Activated CD8-positive, alpha-beta memory T cell treated with anti-CD3 and anti-CD28 coated beads for 36 hours (primary cell): ENCODE measurements at regions not wholly inside any gene's neighbourhood (a gene's known extent, or its start where the extent isn't known, plus 50 kb on each side); places are given as distances from the start of the nearest gene placed in this dataset.

ENCODE experiments used
- CTCF ChIA-PET: fragments of 350-600 bp; sonication (Branson Sonifier 250); formaldehyde crosslinking; loops from one replicate; lab custom pipeline; 2021; ENCODE audit warnings: antibody characterized with exemption; lab: Charles Lee
- POLR2A ChIA-PET: fragments of 350-600 bp; sonication (Branson Sonifier 250); formaldehyde crosslinking; loops from one replicate; lab custom pipeline; 2021; ENCODE audit warnings: antibody characterized with exemption; lab: Charles Lee

GRCh38 chr11:28701760-28702449, 593.7 kb downstream of the METTL15 start:
- ChIA-PET POLR2A (no interaction called here), CTCF (no interaction called here)

DNA sequence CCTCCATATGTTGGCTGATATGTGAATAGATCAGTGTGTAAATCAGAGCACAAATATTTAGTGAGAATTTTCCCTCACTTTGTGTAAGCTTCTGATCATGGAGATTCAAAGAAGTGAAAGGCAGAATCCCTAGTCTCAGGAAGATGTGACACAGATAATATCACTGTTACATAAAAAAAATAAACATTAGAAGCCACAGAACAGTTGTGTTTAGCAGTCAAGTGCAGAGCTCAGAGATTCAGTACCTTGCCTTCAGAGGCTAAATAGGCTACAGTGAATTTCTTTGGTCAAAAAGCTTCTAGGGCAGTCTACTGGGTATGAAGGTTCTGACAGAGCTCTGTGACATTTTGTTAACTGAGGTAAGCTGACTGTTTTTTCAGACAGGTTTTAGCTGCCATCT, 591.5 kb downstream of the METTL15 start:
- ChIA-PET POLR2A (no interaction called here), CTCF (no interaction called here)

DNA sequence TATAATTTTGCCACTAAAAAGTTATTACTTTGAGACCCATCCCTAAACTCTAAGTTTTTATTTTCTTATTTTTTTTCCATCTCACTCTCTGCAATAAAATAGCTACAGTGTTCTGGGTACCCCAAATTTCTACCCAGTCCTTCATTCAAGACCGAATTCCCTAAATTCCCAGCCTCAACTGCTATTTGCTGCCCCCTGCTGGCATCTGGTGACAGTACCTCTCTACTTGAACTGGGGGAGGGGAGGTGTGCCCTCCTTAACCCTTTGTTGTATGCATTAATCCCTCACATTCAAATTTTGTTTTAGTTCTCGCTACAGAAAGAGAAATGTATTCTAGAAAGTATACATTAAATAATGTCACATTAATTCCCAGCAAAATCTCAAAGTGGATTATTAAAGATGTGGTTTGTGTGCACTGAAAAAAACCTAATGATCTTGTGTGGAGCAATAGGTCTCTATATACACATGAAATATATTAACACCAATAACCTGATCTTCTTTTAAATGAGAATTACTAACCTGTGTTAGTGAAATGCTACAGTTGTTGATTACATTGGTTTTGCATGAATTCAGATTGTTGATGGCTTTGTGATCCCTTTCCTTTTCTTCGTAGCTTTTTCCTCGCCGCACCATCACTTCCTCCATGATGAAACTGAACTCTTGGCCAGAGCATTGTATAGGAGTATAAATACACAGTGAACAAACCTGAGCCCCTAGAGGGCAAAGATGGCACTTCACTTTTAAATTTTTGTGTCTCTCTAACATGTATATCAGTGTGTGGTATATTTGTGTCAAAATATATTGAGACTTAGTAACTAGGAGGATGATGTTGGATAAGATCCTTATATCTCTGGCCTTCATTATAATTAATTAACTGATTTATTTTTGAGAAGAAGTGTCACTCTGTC, 590.0 kb downstream of the METTL15 start:
- ChIA-PET POLR2A (no interaction called here), CTCF (no interaction called here)

GRCh38 chr11:28696591-28696990, 588.4 kb downstream of the METTL15 start:
- CTCF ChIA-PET = no interaction called here

GRCh38 chr11:28690746-28691145, 582.6 kb downstream of the METTL15 start:
- POLR2A ChIA-PET = no interaction called here
- CTCF ChIA-PET = no interaction called here

More at GRCh38 chr11:28696591-28696990, 588.4 kb downstream of the METTL15 start:
- POLR2A ChIA-PET = no interaction called here

GRCh38 chr11:28684011-28684586, 575.9 kb downstream of the METTL15 start:
- ChIA-PET POLR2A (no interaction called here), CTCF (no interaction called here)

DNA sequence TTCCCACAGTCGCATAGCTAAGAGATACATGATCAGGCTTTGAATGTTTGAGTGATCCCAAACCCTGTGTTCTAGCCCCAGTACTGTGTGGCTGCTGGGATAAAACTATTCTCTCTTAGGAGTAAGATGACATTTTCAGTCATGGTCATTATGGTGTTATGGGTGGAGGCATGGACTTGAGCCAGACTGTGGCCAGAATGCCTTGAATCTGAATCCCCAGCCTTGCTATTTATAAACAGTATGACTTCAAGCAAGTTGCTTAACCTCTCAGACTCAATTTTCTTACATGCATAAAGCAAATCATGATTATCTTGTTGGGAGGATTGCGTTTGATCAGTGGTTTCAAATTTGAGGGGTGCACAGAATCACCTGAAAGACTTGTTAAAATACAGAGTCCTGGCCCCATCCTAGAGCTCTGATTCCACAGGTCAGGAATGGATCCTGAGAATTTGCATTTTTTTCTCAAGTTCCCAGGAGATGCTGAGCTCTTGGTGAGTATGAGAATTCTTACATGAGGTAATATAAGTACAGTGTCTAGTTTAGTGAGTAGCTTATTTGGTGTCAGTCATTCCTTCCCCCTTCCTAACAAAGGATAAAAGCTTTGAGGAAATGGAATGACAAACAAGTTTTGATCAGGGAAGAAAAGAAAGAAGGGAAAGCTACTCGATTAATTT, 571.7 kb downstream of the METTL15 start:
- CTCF ChIA-PET = no interaction called here
- POLR2A ChIA-PET = no interaction called here

GRCh38 chr11:28677721-28678120, 569.5 kb downstream of the METTL15 start:
- ChIA-PET POLR2A (no interaction called here), CTCF (no interaction called here)

DNA sequence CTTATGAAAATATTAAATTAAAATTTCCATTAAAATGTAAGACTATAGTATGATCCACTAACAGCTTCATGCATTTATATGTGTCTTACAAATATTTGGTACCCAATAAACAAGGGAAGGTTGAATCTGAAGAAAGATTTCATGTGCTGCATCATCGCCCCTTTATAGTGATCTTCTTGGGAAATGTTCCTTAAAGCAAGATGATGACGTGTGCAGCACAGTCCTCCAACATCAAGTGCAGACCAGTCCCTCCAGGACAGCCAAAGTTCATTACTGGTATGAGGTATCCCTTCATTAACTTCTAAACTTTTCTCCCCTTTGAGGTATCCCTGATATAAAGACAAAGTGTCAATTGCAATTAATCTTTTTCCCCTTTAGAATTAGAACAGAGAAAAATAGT, 567.0 kb downstream of the METTL15 start:
- POLR2A ChIA-PET = no interaction called here

DNA sequence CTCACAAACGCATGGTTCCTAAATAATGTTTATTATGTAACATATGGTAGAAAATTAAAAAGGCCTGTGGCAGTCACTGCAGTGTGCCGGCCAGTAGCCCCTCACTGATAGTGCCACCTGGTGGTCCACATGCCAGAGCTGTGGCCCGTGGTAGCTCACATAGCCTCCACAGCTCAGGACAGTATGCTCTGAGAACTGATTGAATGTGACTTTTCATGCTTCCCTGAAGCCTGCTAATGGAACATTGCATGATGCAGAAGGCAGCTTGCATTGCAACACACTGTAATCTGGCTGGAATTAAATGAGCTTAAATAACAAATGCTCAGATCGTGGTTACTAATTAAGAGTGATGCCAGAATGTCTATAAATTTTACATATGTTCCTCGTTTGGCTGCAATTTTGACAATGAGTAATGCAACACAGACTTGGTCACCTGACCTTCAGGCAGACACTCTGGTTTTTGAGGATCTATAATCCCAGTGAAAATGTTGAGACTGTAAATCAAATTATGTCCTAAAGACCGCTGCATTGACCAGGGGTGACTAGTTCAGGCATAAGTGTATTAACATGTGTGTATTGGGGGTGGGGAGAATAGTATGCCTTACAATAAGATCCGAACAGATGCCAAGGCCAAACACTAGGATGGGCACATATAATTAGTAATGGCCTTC, 566.4 kb downstream of the METTL15 start:
- POLR2A ChIA-PET = no interaction called here
- CTCF ChIA-PET = no interaction called here

More for the DNA sequence above, 567.0 kb downstream of the METTL15 start:
- CTCF ChIA-PET = no interaction called here

DNA sequence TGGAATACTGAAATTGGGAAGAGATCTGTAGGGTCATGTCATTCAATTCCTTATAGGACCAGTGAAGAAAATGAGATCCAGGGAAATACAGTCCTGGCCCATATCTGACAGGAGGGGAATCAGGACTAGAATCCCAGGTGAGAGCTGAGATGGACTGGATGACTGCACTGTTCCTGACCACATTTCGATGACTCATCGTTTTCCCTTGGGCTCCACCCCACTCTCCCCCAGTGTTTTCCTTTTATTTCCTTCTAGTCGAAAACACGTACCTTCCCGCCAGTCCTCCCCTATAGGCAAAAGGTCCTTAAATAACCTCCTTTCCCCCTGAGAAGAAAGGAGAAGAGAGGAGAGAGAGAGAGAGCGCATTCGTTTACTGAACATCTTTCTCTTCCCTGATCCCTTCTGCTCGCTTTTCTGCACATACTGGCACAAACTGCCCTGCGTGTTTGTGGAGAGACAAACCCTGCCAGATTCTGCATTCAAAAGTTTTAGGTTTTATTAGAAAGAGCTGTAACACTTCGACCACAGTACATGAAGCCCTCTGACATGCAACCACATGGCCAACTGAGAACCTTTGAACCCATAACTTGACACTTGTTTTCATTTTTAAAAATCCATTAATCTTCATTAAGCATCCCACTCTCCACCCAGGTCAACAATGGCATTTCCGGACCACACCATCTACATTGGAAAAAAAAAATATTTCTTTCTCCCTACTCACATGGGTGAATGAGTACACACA, 565.7 kb downstream of the METTL15 start:
- CTCF ChIA-PET = no interaction called here
- POLR2A ChIA-PET = no interaction called here

GRCh38 chr11:28671274-28671673, 563.1 kb downstream of the METTL15 start:
- ChIA-PET POLR2A (no interaction called here), CTCF (no interaction called here)

DNA sequence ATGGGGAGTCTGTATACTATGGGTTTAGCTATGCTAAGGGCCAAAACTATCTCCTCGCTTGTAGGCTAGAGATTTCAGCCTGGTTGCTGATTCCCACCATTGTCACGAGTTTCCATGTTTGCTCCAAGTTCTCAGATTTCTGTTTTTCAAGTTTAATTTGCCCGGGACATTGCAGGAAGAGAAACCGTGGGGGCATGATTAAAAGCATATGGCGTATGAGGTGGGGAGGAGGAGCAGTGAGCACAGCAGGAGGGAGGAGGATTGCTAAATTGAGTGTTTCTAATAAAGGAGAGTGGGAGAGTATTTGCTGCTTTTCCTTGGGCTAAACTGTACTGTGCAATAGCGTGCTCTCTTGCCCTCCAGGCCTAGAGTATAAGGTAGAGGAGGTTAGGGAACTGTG, 558.4 kb downstream of the METTL15 start:
- ChIA-PET POLR2A (no interaction called here), CTCF (no interaction called here)

DNA sequence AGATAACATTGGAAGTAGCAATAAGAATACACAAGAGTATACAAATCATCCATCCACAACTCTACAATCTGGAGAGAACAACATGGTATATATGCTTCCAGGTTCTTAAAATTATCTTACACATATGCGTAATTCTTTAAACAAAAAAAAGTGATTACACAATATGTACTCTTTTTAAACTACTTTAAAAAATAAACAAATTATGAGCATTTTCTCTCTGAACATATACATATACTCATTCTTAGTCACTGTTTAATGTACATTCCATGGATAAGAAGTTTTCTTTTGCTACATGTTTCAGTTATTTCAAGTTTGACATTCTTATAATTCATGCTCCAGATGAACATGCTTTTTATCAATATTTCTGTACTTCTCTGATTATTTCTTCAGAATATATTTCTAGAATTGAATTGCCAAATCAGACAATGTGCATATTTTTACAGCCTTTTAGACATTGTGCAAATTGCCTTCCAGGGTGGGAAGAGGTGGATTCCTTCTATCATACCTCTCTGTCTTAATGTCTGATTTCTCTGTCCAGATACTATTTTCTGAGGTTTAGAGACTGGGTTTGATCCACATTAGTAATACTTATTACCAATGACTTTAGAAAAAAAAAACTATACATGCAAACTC, 551.6 kb downstream of the METTL15 start:
- ChIA-PET POLR2A (no interaction called here), CTCF (no interaction called here)

- POLR2A ChIA-PET = no interaction called here
- CTCF ChIA-PET = no interaction called here
Measured at GRCh38 chr11:28657378-28658030, 549.3 kb downstream of the METTL15 start.

GRCh38 chr11:28654191-28654590, 546.0 kb downstream of the METTL15 start:
- ChIA-PET CTCF (no interaction called here), POLR2A (no interaction called here)

DNA sequence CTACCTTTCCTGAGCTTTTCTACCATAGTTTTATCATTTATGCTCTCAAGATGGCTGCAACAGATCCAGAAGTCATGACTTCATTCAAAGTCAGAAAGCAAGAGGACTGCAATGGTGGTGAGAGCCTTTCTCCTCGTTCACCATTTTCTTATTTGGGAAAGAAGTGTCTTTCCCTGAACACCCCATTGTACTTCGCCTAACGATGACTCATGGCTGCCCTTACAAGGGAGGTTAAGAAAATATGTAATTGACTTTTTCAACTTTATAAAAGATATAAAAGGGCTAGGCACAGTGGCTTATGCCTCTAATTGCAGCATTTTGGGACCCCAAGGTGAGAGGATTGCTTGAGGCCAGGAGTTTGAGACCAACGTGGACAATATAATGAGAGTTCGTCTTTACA, 541.7 kb downstream of the METTL15 start:
- POLR2A ChIA-PET = no interaction called here
- CTCF ChIA-PET = no interaction called here

GRCh38 chr11:28636566-28636965, 528.4 kb downstream of the METTL15 start:
- CTCF ChIA-PET = no interaction called here
- POLR2A ChIA-PET = no interaction called here
